Keratinocyte (primary cell): ENCODE measurements at regions not wholly inside any gene's neighbourhood (a gene's known extent, or its start where the extent isn't known, plus 50 kb on each side); places are given as distances from the start of the nearest gene placed in this dataset.
A peak's percentile ranks its signal among the peaks of the same experiment; 100 is the strongest.

ENCODE experiments used
- DNase-seq: peaks from one replicate; pipeline ENCODE4 v3.0.0-alpha.2; 2011; ENCODE audit warnings: low read depth, missing footprints, low spot score
- FAIRE-seq: peaks from 2 replicates; lab custom pipeline; 2011; peaks lifted over from hg19 to GRCh38; lab: Jason Lieb, UNC
- H2AFZ ChIP-seq: 2 replicates; pipeline ENCODE4 v1.6.0; 2012; ENCODE audit warnings: low read length, control low read depth, inconsistent platforms; ENCODE audit not compliant: control insufficient read depth
- H3K27ac ChIP-seq: 2 replicates; pipeline ENCODE4 v1.5.1; 2011; ENCODE audit warnings: low read length; ENCODE audit not compliant: control insufficient read depth, insufficient read depth
- H3K27me3 ChIP-seq: 3 replicates; pipeline ENCODE4 v1.6.0; 2011; ENCODE audit warnings: low read length; ENCODE audit not compliant: control insufficient read depth, insufficient read depth; ENCODE audit errors: extremely low read depth
- H3K36me3 ChIP-seq, 2 experiments: 2 replicates in 1 of 2; 3 replicates in 1 of 2; pipeline ENCODE4 v1.5.1; 2011; ENCODE audit warnings: low read length in 2 of 2, mild to moderate bottlenecking in 1 of 2; ENCODE audit not compliant: control insufficient read depth in 2 of 2, insufficient read depth in 2 of 2; ENCODE audit errors: extremely low read depth in 1 of 2
- H3K4me1 ChIP-seq: 3 replicates; pipeline ENCODE4 v1.5.1; 2011; ENCODE audit warnings: low read length; ENCODE audit not compliant: control insufficient read depth, insufficient read depth; ENCODE audit errors: extremely low read depth
- H3K4me2 ChIP-seq: 3 replicates; pipeline ENCODE4 v1.6.0; 2011; ENCODE audit warnings: low read depth, low read length; ENCODE audit not compliant: control insufficient read depth, insufficient read depth; ENCODE audit errors: extremely low read depth
- H3K4me3 ChIP-seq, 3 experiments: fragments of 200-600 bp in 1 of 3; sonication (generic) in 1 of 3; 2 replicates in 2 of 3; 3 replicates in 1 of 3; pipeline ENCODE4 v1.5.1; 2011 to 2016; ENCODE audit warnings: low read length in 3 of 3, mild to moderate bottlenecking in 3 of 3, control low read depth in 2 of 3, inconsistent platforms in 1 of 3, low read depth in 1 of 3, mixed read lengths in 1 of 3, mixed run types in 1 of 3, moderate library complexity in 1 of 3; ENCODE audit not compliant: control insufficient read depth in 2 of 3, insufficient read depth in 2 of 3; ENCODE audit errors: extremely low read depth in 1 of 3
- H3K79me2 ChIP-seq: 2 replicates; pipeline ENCODE4 v1.6.0; 2012; ENCODE audit warnings: low read length; ENCODE audit not compliant: control insufficient read depth, insufficient read depth
- H3K9ac ChIP-seq: 3 replicates; pipeline ENCODE4 v1.6.0; 2011; ENCODE audit warnings: low read length; ENCODE audit not compliant: control insufficient read depth, insufficient read depth; ENCODE audit errors: extremely low read depth
- H3K9me1 ChIP-seq: 3 replicates; pipeline ENCODE4 v1.6.0; 2011; ENCODE audit warnings: low read length; ENCODE audit not compliant: control insufficient read depth, insufficient read depth; ENCODE audit errors: extremely low read depth
- H3K9me3 ChIP-seq: 2 replicates; pipeline ENCODE4 v1.5.1; 2012; ENCODE audit warnings: low read depth, low read length; ENCODE audit not compliant: control insufficient read depth
- H4K20me1 ChIP-seq: 3 replicates; pipeline ENCODE4 v1.6.0; 2011; ENCODE audit warnings: low read length; ENCODE audit not compliant: control insufficient read depth, insufficient read depth; ENCODE audit errors: extremely low read depth
- CTCF ChIP-seq, 3 experiments: IDR thresholded peaks in 1 of 3; conservative IDR thresholded peaks in 1 of 3; optimal IDR thresholded peaks in 1 of 3; 2 replicates in 2 of 3; 3 replicates in 1 of 3; pipeline versions ENCODE3 to v1.5.1; 2011; ENCODE audit warnings: low read length in 3 of 3, mild to moderate bottlenecking in 3 of 3, moderate library complexity in 2 of 3, control low read depth in 1 of 3, inconsistent platforms in 1 of 3; ENCODE audit not compliant: insufficient read depth in 2 of 3; ENCODE audit errors: extremely low read depth in 1 of 3
- EZH2 ChIP-seq: IDR thresholded peaks from one replicate; pipeline ENCODE4 v1.6.1; 2012; ENCODE audit warnings: inconsistent platforms, mild to moderate bottlenecking, low read length, moderate library complexity
- dilution Hi-C: fragments of 300-500 bp; cut with MboI; formaldehyde crosslinking; loops from one replicate; pipeline ENCODE4 v1.7.0; 2020; ENCODE audit warnings: low sequenced_read_pairs; ENCODE audit not compliant: extremely low pct_ligation_motif_present

- Histone ChIP-seq H3K4me1 (peaks cover 22% of the 10 kb centered on the region), H2AFZ (no peak overlapping the region), H3K4me3 (no peak overlapping the region), H3K27ac (no peak overlapping the region), H3K9me3 (no peaks in the 10 kb centered on the region), H3K9me1 (peaks cover 2% of the 10 kb centered on the region), H3K27me3 (no peaks in the 10 kb centered on the region), H4K20me1 (no peaks in the 10 kb centered on the region), H3K4me2 (no peak overlapping the region), H3K36me3 (no peaks in the 10 kb centered on the region), H3K9ac (no peak overlapping the region), H3K79me2 (peaks cover 42% of the 10 kb centered on the region)
- TF ChIP-seq CTCF (optimal IDR thresholded peaks at IDR 0.05 in 1 of 3, IDR thresholded peaks at IDR 0.05 in 1 of 3, conservative IDR thresholded peaks at IDR 0.05 in 1 of 3; ENCODE audit: extremely low read depth in 1 of 3, insufficient read depth in 2 of 3, low read length in 3 of 3) (no peak), EZH2 (no peak)
- DNase-seq (no peak), FAIRE-seq (no peak)
- dilution Hi-C loops, result no loop called here
Measured at GRCh38 chr2:134164306-134164705, 89.6 kb upstream of the MGAT5 start.

DNA sequence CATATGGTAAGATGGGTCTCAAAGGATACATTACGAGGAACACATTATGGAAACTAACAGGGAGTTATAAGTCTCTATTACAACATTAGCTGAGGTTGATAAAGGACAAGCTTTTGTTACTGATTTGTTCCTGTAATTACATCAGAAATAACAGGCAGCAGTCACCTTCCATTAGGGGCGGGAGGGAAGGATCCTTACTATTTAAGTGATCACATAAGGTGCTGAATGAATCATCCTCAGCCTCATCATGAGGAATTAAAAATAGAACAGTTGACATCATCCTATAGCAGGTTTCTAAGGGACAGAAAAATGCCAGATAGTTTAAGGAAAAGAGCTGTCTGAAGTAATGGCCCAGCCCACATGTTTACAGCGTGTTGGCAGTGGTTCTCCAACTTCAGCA, 86.9 kb upstream of the MGAT5 start:
- Histone ChIP-seq H3K4me3 (no peak overlapping the region), H3K9ac (peak overlapping the region; percentile 3), H3K79me2 (peaks cover 31% of the 10 kb centered on the region), H3K4me2 (no peak overlapping the region), H3K27me3 (no peaks in the 10 kb centered on the region), H3K9me3 (no peaks in the 10 kb centered on the region), H3K36me3 (no peaks in the 10 kb centered on the region), H4K20me1 (no peaks in the 10 kb centered on the region), H3K4me1 (peaks cover 10% of the 10 kb centered on the region), H3K27ac (peak overlapping the region; percentile 65), H2AFZ (no peak overlapping the region), H3K9me1 (no peaks in the 10 kb centered on the region)
- dilution Hi-C loops, result no loop called here
- DNase-seq (no peak), FAIRE-seq (peak; percentile 53)
- TF ChIP-seq EZH2 (no peak), CTCF (optimal IDR thresholded peaks at IDR 0.05 in 1 of 3, IDR thresholded peaks at IDR 0.05 in 1 of 3, conservative IDR thresholded peaks at IDR 0.05 in 1 of 3; ENCODE audit: extremely low read depth in 1 of 3, insufficient read depth in 2 of 3, low read length in 3 of 3) (no peak)
